ENCODE measurements at regions not wholly inside any gene's neighbourhood (a gene's known extent, or its start where the extent isn't known, plus 50 kb on each side); places are given as distances from the start of the nearest gene placed in this dataset.
"Not testable (repeated sequence)": the region's sequence is repeated elsewhere in the genome, so short reads cannot be mapped to it uniquely, and the experiment has no call there.

DNA sequence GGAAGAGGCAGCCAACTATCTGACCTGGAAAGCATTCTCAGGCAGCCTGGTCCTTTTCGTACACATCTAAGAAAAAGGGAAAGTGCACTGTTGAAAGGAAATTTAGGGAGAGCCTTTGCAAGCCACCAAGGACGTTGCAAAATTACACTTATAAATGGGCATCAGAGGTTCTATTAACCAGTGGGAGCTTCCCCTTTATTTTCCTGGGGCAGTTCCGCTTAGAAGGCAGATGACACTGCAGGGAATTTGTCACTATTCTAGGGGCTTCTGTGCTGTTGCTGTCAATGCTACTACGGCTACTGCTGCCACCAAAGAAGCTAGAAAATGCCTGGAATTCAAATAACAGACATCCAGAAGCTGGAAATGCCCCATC lies 79.6 kb upstream of the AUTS2 start:
- H3K9me3 Mint-ChIP-seq, result no peaks in the 10 kb centered on the region
- no peaks in the 10 kb centered on the region for H3K36me3 Mint-ChIP-seq
- no peaks in the 10 kb centered on the region for H3K27me3 Mint-ChIP-seq
- H3K4me3 Mint-ChIP-seq, result no peak overlapping the region
- no peak for ATAC-seq
- H3K27ac Mint-ChIP-seq, result no peak overlapping the region
- peaks cover 8% of the 10 kb centered on the region for H3K4me1 Mint-ChIP-seq

DNA sequence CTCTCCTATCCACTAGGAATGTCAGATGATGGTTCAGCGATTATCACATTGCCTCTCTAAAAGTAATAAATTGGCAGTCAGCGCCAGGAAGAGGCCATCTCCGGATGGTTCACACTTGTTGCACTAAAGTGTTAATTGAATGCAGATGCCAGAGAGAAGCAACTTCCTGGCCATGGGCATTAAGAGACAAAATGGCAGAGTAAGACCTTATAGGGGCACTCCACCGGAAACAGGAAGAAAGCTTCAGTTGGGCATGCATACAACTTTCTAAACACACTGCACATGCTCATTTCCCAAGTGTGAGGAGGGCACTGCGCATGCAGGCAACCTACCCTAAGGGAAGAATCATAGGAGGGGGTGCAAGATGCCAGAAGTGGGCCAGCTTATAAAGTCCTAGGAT lies 71.7 kb upstream of the AUTS2 start:
- no peak overlapping the region for H3K4me3 Mint-ChIP-seq
- peaks cover 3% of the 10 kb centered on the region for H3K9me3 Mint-ChIP-seq
- peaks cover 8% of the 10 kb centered on the region for H3K27me3 Mint-ChIP-seq
- H3K36me3 Mint-ChIP-seq, result no peaks in the 10 kb centered on the region
- H3K4me1 Mint-ChIP-seq, result no peaks in the 10 kb centered on the region
- no peak overlapping the region for H3K27ac Mint-ChIP-seq
- no peak for ATAC-seq

DNA sequence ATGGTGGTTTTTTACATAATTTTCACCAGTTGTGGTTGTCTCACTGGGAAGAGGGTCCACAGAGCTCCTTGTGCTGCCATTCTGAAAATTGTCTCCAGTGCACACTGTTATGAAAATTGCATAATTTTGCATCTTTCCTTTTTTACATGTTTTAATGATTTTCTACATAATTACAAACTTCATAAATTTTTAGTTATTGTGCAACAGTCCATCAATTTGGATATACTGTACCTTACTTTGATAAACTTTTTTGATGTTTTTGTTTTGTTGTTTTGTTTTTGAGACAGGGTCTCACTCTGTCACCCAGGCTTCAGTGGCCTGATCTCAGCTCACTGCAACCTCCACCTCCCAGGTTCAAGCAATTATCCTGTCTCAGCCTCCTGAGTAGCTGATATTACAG lies 70.6 kb upstream of the AUTS2 start:
- Mint-ChIP-seq H3K36me3 (no peaks in the 10 kb centered on the region), H3K4me3 (no peak overlapping the region), H3K4me1 (no peaks in the 10 kb centered on the region), H3K27ac (no peak overlapping the region), H3K27me3 (peaks cover 8% of the 10 kb centered on the region), H3K9me3 (peaks cover 4% of the 10 kb centered on the region)
- no peak for ATAC-seq

DNA sequence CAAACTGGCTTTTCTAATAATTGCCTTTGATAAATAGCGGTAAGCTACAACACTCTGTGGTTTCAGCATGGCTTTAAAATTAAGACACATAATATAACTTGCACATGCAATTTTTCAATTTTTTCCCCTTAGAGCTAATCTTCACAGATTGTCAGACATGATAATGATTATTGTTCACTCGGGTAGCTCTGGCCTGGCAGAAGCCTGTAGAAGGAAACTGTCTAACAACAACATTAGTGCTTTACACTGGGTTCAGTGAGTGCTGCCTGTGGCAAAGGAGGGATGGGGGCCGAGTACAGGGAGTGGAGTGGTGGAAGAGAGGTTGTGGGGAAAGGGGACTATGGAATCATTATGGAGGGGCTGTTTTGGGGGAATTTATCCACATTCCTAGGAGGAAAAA lies 67.2 kb upstream of the AUTS2 start:
- no peak overlapping the region for H3K27ac Mint-ChIP-seq
- ATAC-seq, result no peak
- no peak overlapping the region for H3K4me3 Mint-ChIP-seq

DNA sequence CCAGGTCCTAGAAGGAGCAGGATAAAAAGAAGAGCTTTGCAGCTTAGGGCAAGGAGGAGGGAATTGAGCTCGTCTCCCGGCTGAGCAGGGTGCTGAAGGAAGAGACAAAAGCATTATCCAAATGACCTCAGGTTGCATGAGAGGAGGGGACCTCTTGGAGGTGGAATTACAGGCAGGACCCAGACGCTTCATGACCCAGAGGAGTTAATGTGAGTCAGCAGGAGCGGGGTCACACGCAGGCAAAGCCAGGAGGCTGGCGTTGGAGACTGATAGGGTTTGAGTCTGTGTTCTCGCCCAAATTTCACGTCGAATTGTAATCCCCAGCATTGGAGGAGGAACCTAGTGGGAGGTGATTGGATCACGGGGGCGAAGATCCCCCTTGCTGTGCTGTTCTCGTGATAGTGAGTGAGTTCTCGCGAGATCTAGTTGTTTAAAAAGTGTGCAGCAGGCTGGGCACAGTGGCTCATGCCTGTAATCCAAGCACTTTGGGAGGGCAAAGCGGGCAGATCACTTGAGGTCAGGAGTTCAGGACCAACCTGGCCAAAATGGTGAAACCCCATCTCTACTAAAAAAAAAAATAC lies 63.7 kb upstream of the AUTS2 start:
- no peak overlapping the region for H3K27ac Mint-ChIP-seq
- H3K27me3 Mint-ChIP-seq, result peaks cover 22% of the 10 kb centered on the region
- H3K4me1 Mint-ChIP-seq, result peaks cover 6% of the 10 kb centered on the region
- H3K4me3 Mint-ChIP-seq, result no peak overlapping the region
- no peaks in the 10 kb centered on the region for H3K36me3 Mint-ChIP-seq
- no peak for ATAC-seq
- peaks cover 2% of the 10 kb centered on the region for H3K9me3 Mint-ChIP-seq

More for the DNA sequence above, 67.2 kb upstream of the AUTS2 start:
- peaks cover 2% of the 10 kb centered on the region for H3K9me3 Mint-ChIP-seq
- peaks cover 30% of the 10 kb centered on the region for H3K27me3 Mint-ChIP-seq
- H3K36me3 Mint-ChIP-seq, result no peaks in the 10 kb centered on the region
- H3K4me1 Mint-ChIP-seq, result peaks cover 6% of the 10 kb centered on the region

DNA sequence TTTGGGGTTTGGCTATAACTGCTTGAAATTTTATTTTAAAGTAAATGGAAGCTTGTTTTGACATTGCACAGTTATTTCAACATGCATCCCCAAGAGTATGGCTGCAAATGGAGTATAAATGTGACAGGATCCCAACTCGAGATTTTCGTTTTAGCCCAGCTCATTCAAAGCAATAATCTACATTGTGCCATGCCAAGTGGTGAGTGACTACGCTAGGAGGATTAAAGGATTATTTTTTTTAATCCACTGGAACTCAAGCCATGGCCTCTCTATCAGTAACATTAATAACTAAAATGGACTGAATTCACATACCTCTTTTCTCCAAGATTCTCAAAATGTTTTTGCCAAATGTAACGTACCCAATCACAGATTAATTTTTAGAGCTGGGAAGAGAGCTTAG lies 60.6 kb upstream of the AUTS2 start:
- Mint-ChIP-seq H3K4me3 (no peak overlapping the region), H3K36me3 (no peaks in the 10 kb centered on the region), H3K9me3 (peaks cover 5% of the 10 kb centered on the region), H3K27ac (no peak overlapping the region), H3K27me3 (peaks cover 22% of the 10 kb centered on the region), H3K4me1 (peaks cover 6% of the 10 kb centered on the region)
- no peak for ATAC-seq

DNA sequence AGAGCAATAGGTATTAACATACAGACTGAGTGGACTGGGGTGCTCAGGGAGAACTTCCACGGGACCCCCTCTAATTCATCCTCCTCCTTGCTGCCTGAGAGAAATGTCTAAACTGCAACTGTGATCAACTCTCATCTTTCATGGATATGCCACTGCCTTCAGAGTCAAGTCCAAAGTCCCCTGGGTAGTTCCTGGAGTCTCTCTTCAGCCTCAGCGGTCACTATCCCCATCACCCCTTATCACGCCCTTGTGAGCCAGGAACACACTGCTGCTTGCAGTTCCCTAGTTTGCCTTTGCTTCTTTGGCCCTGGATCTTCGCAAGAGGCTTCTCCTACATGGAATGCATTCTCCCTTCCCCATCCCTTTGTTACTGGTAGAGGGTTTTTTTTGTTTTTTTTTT lies 58.7 kb upstream of the AUTS2 start:
- H3K36me3 Mint-ChIP-seq, result no peaks in the 10 kb centered on the region
- peaks cover 3% of the 10 kb centered on the region for H3K9me3 Mint-ChIP-seq
- peaks cover 6% of the 10 kb centered on the region for H3K4me1 Mint-ChIP-seq
- ATAC-seq, result no peak
- H3K27ac Mint-ChIP-seq, result no peak overlapping the region
- H3K4me3 Mint-ChIP-seq, result no peak overlapping the region
- H3K27me3 Mint-ChIP-seq, result peaks cover 10% of the 10 kb centered on the region

DNA sequence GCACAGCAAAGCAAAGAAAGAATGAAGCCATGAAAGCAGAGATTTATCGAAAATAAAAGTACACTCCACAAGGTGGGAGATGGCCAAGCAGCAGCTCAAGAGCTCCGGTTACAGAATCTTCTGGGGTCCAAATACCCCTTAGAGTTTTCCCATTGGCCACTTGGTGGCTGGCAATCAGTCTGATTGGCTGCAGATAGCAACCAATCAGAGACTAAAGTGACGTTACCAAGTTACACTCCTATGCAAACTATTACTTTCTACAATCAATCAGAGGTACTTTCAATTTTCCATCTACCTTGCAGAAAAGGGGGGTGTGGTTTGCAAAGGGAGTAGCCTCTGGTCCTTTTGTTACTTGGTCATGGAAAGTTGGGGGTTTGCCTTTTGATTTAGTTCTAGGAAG lies 58.0 kb upstream of the AUTS2 start:
- no peak overlapping the region for H3K27ac Mint-ChIP-seq
- H3K4me3 Mint-ChIP-seq, result no peak overlapping the region
- peaks cover 3% of the 10 kb centered on the region for H3K9me3 Mint-ChIP-seq
- H3K36me3 Mint-ChIP-seq, result no peaks in the 10 kb centered on the region
- no peak for ATAC-seq
- H3K27me3 Mint-ChIP-seq, result peaks cover 3% of the 10 kb centered on the region
- peaks cover 2% of the 10 kb centered on the region for H3K4me1 Mint-ChIP-seq

DNA sequence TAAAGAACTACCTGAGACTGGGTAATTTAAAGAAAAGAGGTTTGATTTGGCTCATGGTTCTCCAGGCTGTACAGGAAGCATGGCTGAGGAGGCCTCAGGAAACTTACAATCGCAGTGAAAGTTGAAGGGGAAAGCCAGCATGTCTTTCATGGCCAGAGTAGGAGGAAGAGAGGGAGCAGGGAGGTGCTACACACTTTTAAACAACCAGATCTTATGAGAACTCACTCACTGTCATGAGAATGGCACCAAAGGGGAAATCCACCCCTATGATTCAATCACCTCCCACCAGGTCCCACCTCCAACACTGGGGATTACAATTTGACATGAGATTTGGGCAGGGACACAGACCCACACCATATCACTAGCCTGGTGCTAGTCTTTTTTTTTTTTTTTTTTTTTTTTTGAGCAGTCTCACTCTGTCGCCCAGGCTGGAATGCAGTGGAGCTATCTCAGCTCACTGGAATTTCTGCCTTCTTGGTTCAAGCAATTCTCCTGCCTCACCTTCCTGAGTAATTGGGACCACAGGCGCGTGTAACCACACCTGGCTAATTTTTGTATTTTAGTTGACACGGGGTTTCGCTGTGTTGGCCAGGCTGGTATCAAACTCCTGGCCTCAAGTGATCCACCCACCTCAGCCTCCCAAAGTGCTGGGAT lies 56.4 kb upstream of the AUTS2 start:
- H3K9me3 Mint-ChIP-seq, H3K36me3 Mint-ChIP-seq, H3K4me3 Mint-ChIP-seq, H3K4me1 Mint-ChIP-seq, H3K27ac Mint-ChIP-seq, H3K27me3 Mint-ChIP-seq: not testable (repeated sequence)
- peak; percentile 45 for ATAC-seq

DNA sequence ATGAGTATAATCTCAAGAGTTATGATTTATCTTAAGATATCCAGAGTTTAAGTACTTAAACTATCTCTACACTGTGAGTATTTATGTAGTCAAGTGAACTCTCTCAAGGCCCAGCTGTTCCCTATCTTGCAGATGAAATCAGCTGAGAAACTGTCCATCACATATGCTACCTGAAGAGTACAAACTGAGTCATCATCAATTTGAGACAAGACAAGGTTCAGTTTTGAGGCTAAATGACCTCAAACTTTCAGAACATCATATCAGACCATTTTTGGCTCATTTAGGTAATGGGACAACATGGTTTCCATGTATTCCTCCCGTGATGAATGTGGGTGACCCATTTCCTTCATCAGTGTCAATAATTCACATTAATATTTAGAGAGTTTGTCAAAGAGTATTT lies 53.1 kb upstream of the AUTS2 start:
- peaks cover 3% of the 10 kb centered on the region for H3K9me3 Mint-ChIP-seq
- no peaks in the 10 kb centered on the region for H3K36me3 Mint-ChIP-seq
- no peaks in the 10 kb centered on the region for H3K27me3 Mint-ChIP-seq
- ATAC-seq, result no peak
- H3K4me3 Mint-ChIP-seq, result no peak overlapping the region
- H3K27ac Mint-ChIP-seq, result no peak overlapping the region
- H3K4me1 Mint-ChIP-seq, result no peaks in the 10 kb centered on the region

Data from stimulated activated memory B cell treated with anti-CD40 and anti-IgM and Interleukin-4, amounts not matched to agents 10 μg/mL and 1 μg/mL and 100 μg/mL, for 72 hours (primary cell).